Chondrocyte (in vitro differentiated cells): ENCODE measurements at regions not wholly inside any gene's neighbourhood (a gene's known extent, or its start where the extent isn't known, plus 50 kb on each side); places are given as distances from the start of the nearest gene placed in this dataset.

Experiments
- DNase-seq: peaks from one replicate; pipeline ENCODE4 v3.0.0; 2021; ENCODE audit warnings: mixed read lengths, low spot score
- H3K27ac Mint-ChIP-seq: one replicate; pipeline ENCODE4 v1.8.0; 2021; ENCODE audit warnings: mild to moderate bottlenecking, moderate library complexity, mixed read lengths; ENCODE audit not compliant: unreplicated experiment
- H3K27me3 Mint-ChIP-seq: 2 replicates; pipeline ENCODE4 v1.8.0; 2021; ENCODE audit warnings: low read depth, mixed read lengths
- H3K36me3 Mint-ChIP-seq: 2 replicates; pipeline ENCODE4 v1.8.0; 2021; ENCODE audit warnings: low read depth, mixed read lengths
- H3K4me1 Mint-ChIP-seq: 2 replicates; pipeline ENCODE4 v1.8.0; 2021; ENCODE audit warnings: low read depth, mild to moderate bottlenecking, mixed read lengths
- H3K4me3 Mint-ChIP-seq: one replicate; pipeline ENCODE4 v1.8.0; 2021; ENCODE audit warnings: mild to moderate bottlenecking, moderate library complexity, mixed read lengths; ENCODE audit not compliant: unreplicated experiment
- H3K9me3 Mint-ChIP-seq: 2 replicates; pipeline ENCODE4 v1.8.0; 2021; ENCODE audit warnings: low read depth, mixed read lengths
- TF ChIP-seq, protein P1 (sequence below): fragments of 200-600 bp; sonication (generic); IDR thresholded peaks from 2 replicates; pipeline ENCODE4 v1.5.0; 2021; ENCODE audit warnings: antibody characterized with exemption, mild to moderate bottlenecking, moderate library complexity

DNA sequence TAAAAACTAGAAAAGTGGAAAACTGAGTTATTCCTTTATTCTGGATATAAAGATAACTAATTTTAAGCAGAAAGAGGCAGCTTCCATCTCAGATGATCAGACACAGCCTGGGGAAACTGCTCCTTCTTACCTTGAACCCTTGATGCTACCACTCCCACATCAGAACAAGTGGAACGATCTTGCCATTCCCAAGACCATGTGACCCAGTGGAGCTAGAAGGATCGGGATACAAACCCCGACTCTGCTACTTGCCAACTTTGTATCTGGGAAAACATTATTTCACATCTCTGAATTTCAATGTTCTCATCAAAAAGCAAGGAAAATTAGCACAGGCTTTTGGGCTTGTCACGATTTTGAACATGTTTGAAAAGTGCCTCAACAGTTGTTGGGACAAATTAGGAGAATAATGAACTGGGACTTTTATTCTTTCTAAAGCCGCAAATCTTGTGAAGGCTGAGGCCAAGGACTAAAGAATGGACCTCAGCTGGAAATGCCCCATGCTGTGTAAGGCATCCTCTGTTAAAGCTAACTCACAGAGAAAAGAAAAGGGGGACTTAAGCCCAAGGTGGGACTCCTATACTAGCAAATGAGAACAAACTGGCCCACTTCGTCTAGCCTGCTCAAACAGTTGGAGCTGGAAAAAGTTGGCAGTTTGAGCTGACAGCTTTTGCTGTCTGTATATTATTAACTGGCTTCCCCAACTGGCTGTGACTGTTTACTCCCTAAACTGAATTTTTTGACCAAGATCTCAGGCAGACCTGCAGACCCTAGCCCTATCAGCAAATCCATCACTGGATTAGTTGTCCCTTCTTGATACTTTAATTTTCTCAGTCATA lies 552.3 kb downstream of the EFNA5 start:
- no peaks in the 10 kb centered on the region for H3K36me3 Mint-ChIP-seq
- H3K4me1 Mint-ChIP-seq: peaks cover 6% of the 10 kb centered on the region
- DNase-seq: no peak
- H3K27me3 Mint-ChIP-seq: no peaks in the 10 kb centered on the region
- H3K9me3 Mint-ChIP-seq: no peaks in the 10 kb centered on the region
- no peak overlapping the region for H3K27ac Mint-ChIP-seq
- no peak overlapping the region for H3K4me3 Mint-ChIP-seq
- TF ChIP-seq, protein P1, sequence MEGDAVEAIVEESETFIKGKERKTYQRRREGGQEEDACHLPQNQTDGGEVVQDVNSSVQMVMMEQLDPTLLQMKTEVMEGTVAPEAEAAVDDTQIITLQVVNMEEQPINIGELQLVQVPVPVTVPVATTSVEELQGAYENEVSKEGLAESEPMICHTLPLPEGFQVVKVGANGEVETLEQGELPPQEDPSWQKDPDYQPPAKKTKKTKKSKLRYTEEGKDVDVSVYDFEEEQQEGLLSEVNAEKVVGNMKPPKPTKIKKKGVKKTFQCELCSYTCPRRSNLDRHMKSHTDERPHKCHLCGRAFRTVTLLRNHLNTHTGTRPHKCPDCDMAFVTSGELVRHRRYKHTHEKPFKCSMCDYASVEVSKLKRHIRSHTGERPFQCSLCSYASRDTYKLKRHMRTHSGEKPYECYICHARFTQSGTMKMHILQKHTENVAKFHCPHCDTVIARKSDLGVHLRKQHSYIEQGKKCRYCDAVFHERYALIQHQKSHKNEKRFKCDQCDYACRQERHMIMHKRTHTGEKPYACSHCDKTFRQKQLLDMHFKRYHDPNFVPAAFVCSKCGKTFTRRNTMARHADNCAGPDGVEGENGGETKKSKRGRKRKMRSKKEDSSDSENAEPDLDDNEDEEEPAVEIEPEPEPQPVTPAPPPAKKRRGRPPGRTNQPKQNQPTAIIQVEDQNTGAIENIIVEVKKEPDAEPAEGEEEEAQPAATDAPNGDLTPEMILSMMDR: no peak

DNA sequence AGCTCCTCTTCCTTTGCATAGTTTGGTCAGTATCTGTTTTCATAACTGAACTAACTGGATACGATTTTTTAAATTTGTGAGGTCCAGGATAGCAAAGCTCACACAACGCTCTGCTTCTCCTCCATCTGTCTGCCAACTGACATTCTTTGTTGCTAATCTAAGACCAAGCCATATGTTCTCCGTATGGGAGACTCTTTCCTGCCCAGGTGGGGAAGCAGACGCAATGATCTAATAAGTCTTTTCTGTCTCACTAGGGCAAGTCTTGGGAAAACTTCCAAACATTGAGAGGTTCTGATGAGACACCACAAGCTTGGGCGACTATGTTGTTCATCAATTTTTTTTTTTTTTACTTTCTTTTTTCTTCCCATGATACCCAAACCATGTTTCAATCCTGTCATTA lies 558.5 kb downstream of the EFNA5 start:
- Mint-ChIP-seq H3K4me3 (no peak overlapping the region), H3K27ac (no peak overlapping the region), H3K27me3 (no peaks in the 10 kb centered on the region), H3K4me1 (no peaks in the 10 kb centered on the region), H3K9me3 (peaks cover 13% of the 10 kb centered on the region), H3K36me3 (peaks cover 2% of the 10 kb centered on the region)
- TF ChIP-seq, protein P1: no peak
- DNase-seq: no peak

DNA sequence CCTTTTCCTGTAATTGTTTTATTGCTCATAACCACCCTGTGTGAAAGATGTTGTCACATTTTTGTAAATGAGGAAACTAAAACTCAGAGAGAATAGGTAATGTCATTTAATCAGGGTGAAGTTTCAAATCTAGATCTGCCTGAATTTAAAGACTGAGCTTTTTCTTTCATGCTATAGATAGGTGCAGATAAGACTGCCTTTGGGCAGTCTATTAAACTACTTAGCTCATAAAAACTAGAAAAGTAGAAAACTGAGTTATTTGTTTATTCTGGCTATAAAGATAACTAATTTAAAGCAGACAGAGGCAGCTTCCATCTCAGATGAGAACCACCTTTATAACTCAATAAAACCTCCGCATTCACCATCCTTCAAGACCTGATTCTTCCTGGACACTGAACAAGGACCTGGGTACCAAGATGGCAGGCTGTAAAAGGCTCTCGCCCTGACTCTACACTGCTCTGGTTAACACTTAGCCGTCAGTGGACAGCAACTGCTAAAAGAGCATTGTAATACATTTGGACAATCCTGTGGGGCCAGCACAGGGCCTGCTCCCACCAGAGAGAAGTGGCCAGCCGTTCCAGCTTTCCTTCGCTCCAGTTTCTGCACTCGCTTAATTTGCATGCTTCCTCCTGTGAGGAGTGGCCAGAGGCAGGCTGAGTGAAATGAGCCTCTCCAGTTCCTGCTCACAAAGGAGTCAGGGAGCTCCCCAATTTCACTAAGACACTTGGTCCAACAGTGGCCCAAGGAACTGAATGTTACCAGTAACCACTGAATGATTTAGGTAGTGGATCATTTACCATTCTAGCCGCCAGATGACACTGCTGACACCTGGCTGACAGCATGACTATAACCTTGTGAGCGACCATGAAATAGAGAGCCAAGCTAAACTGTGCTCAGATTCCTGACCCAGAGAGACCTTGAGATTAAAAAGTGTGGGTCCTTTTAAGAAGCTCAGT lies 566.4 kb downstream of the EFNA5 start:
- H3K4me3 Mint-ChIP-seq: no peak overlapping the region
- peaks cover 5% of the 10 kb centered on the region for H3K9me3 Mint-ChIP-seq
- TF ChIP-seq, protein P1: peak; percentile 33
- DNase-seq: no peak
- H3K4me1 Mint-ChIP-seq: peaks cover 11% of the 10 kb centered on the region
- no peaks in the 10 kb centered on the region for H3K36me3 Mint-ChIP-seq
- no peaks in the 10 kb centered on the region for H3K27me3 Mint-ChIP-seq
- no peak overlapping the region for H3K27ac Mint-ChIP-seq

DNA sequence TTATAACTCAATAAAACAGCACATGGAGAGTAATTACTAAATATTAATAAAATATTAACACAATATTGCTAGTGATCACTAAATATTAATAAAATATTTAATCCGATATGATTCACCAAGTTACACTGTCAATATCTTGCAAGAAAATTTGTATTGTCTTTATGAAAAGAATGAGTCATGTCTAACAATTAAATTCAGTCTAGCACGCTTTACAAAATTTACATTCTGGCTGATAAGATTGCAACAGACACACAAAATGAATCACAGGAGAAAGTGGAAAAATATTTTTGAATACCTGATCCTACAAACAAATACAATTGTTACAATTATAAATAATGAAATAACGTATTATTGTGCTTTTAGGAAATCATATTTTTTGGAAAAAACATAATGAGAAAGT lies 567.2 kb downstream of the EFNA5 start:
- H3K4me3 Mint-ChIP-seq: no peak overlapping the region
- peaks cover 5% of the 10 kb centered on the region for H3K9me3 Mint-ChIP-seq
- no peak for DNase-seq
- no peaks in the 10 kb centered on the region for H3K36me3 Mint-ChIP-seq
- peaks cover 11% of the 10 kb centered on the region for H3K4me1 Mint-ChIP-seq
- TF ChIP-seq, protein P1: no peak
- no peaks in the 10 kb centered on the region for H3K27me3 Mint-ChIP-seq
- H3K27ac Mint-ChIP-seq: no peak overlapping the region

DNA sequence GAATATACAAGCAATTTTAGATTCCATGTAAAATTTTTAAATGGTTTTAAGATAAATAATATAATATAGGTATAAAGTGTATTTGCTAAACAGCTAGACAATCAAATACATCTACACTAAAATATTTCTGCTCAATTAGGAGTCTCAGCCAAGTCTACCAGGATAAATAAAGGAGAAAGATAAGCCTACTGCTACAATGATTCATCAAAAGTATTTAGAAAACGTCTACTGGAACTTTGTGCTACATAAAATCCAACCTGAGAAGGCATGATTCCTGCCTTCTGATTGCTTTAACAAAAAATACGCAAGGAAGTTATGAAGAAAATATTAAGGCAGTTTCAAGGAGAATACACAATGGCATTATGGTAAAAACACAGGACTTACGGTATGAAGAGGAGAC lies 570.6 kb downstream of the EFNA5 start:
- peaks cover 5% of the 10 kb centered on the region for H3K9me3 Mint-ChIP-seq
- H3K27me3 Mint-ChIP-seq: no peaks in the 10 kb centered on the region
- H3K4me1 Mint-ChIP-seq: peaks cover 11% of the 10 kb centered on the region
- H3K4me3 Mint-ChIP-seq: no peak overlapping the region
- DNase-seq: no peak
- TF ChIP-seq, protein P1: no peak
- no peaks in the 10 kb centered on the region for H3K36me3 Mint-ChIP-seq
- no peak overlapping the region for H3K27ac Mint-ChIP-seq
